HepG2 (cell line): ENCODE measurements at regions not wholly inside any gene's neighbourhood (a gene's known extent, or its start where the extent isn't known, plus 50 kb on each side); places are given as distances from the start of the nearest gene placed in this dataset.

Experiments used
- ATAC-seq: fragments of 200-7000 bp; cut with Tn5 transposase; 3 replicates; pipeline ENCODE4 v1.9.1; 2020; ENCODE audit warnings: mild to moderate bottlenecking, moderate library complexity
- BruUV-seq: library from RNA; stranded (reverse); fragments of 400-500 nt; replicated peaks from 2 replicates; lab custom pipeline; 2021; lab: Mats Ljungman, UMichigan
- CTCF ChIA-PET: fragments of 300-600 bp; formaldehyde crosslinking; extraction: SDS; loops from one replicate; lab custom pipeline; 2021; ENCODE audit warnings: low total read pairs, inconsistent platforms, low intra/inter-chr PET ratio; lab: Yijun Ruan, JAX
- POLR2A ChIA-PET: fragments of 350-600 bp; sonication (Branson Sonifier 250); formaldehyde crosslinking; loops from one replicate; lab custom pipeline; 2020; ENCODE audit warnings: antibody characterized with exemption, inconsistent platforms; lab: Yijun Ruan, JAX
- DNase-seq: peaks from one replicate; pipeline ENCODE4 v3.0.0-alpha.2; 2015; ENCODE audit warnings: low spot score
- FAIRE-seq: peaks from 3 replicates; lab custom pipeline; 2011; peaks lifted over from hg19 to GRCh38; lab: Jason Lieb, UNC
- H2AFZ ChIP-seq: one replicate; pipeline ENCODE4 v1.6.1; 2011; ENCODE audit warnings: low read length, inconsistent platforms
- H3K27ac ChIP-seq: fragments of 300-600 bp; 3 replicates; pipeline ENCODE4 v1.8.0; 2011; ENCODE audit warnings: mixed run types, mild to moderate bottlenecking, mixed read lengths, low read length, inconsistent platforms; ENCODE audit not compliant: insufficient read depth; ENCODE audit errors: extremely low read length
- H3K27me3 ChIP-seq, 2 experiments: fragments of 200-600 bp in 1 of 2; 2 replicates in 1 of 2; 3 replicates in 1 of 2; pipeline versions ENCODE4 v1.6.0 to v1.8.0; 2011; ENCODE audit warnings: low read length in 2 of 2, mild to moderate bottlenecking in 2 of 2, moderate library complexity in 2 of 2, inconsistent platforms in 1 of 2; ENCODE audit not compliant: insufficient read depth in 2 of 2, control insufficient read depth in 1 of 2
- H3K36me3 ChIP-seq, 2 experiments: fragments of 200-600 bp in 1 of 2; replicated peaks in 1 of 2; 2 replicates in 1 of 2; 3 replicates in 1 of 2; pipeline versions ENCODE4 v1.5.1 to v1.8.0; 2011; ENCODE audit warnings: low read length in 2 of 2, inconsistent platforms in 1 of 2; ENCODE audit not compliant: insufficient read depth in 2 of 2, control insufficient read depth in 1 of 2
- H3K4me1 ChIP-seq: 2 replicates; pipeline ENCODE4 v1.5.1; 2012; ENCODE audit warnings: low read length, inconsistent platforms; ENCODE audit not compliant: insufficient read depth
- H3K4me2 ChIP-seq: 2 replicates; pipeline ENCODE4 v1.6.0; 2011; ENCODE audit warnings: low read depth, low read length, inconsistent platforms
- H3K4me3 ChIP-seq, 3 experiments: fragments of 200-600 bp in 1 of 3; sonication (generic), shearing (Covaris generic) in 1 of 3; replicated peaks in 1 of 3; 2 replicates each; pipeline ENCODE4 v1.5.1; 2011 to 2016; ENCODE audit warnings: low read length in 3 of 3, inconsistent platforms in 2 of 3, low read depth in 2 of 3, mild to moderate bottlenecking in 2 of 3, control low read depth in 1 of 3, mixed read lengths in 1 of 3; ENCODE audit not compliant: insufficient read depth in 1 of 3
- H3K79me2 ChIP-seq: one replicate; pipeline ENCODE4 v1.6.1; 2011; ENCODE audit warnings: low read length, inconsistent platforms; ENCODE audit not compliant: insufficient read depth
- H3K9ac ChIP-seq: 2 replicates; pipeline ENCODE4 v1.6.0; 2011; ENCODE audit warnings: mild to moderate bottlenecking, low read depth, low read length, inconsistent platforms; ENCODE audit not compliant: insufficient read depth
- H3K9me3 ChIP-seq: 2 replicates; pipeline ENCODE4 v1.5.1; 2012; ENCODE audit warnings: mild to moderate bottlenecking, low read length
- H4K20me1 ChIP-seq: 2 replicates; pipeline ENCODE4 v1.6.0; 2011; ENCODE audit warnings: inconsistent platforms, mild to moderate bottlenecking, low read length, moderate library complexity; ENCODE audit not compliant: insufficient read depth
- CCAR2 ChIP-seq: fragments of 200-400 bp; formaldehyde crosslinking; optimal IDR thresholded peaks from 2 replicates; pipeline ENCODE3; 2018; ENCODE audit warnings: low read depth, mild to moderate bottlenecking, low read length, moderate library complexity
- CREB3 ChIP-seq: sonication (generic); formaldehyde crosslinking; IDR thresholded peaks from 2 replicates; pipeline ENCODE4 v1.5.0; 2020; ENCODE audit warnings: missing genetic modification reagents
- DZIP1 ChIP-seq: sonication (generic); formaldehyde crosslinking; IDR thresholded peaks from 2 replicates; pipeline ENCODE4 v1.5.0; 2020; ENCODE audit warnings: mild to moderate bottlenecking, missing genetic modification reagents
- ISL2 ChIP-seq: sonication (generic); formaldehyde crosslinking; IDR thresholded peaks from 2 replicates; pipeline ENCODE4 v1.5.0; 2020; ENCODE audit warnings: missing genetic modification reagents
- NR2F2 ChIP-seq: IDR thresholded peaks from 2 replicates; pipeline ENCODE4 v1.6.1; 2012; ENCODE audit warnings: low read depth, inconsistent platforms, borderline replicate concordance
- TP53 ChIP-seq: sonication (generic); formaldehyde crosslinking; conservative IDR thresholded peaks from 2 replicates; pipeline ENCODE4 v1.4.0; 2020; ENCODE audit warnings: missing genetic modification reagents
- ZNF253 ChIP-seq: sonication (generic); formaldehyde crosslinking; IDR thresholded peaks from 2 replicates; pipeline ENCODE4 v1.8.0; 2022; ENCODE audit warnings: mild to moderate bottlenecking, missing genetic modification reagents, borderline replicate concordance
- ZNF260 ChIP-seq: sonication (generic); formaldehyde crosslinking; IDR thresholded peaks from 2 replicates; pipeline ENCODE4 v1.4.0; 2020; ENCODE audit warnings: missing genetic modification reagents, low read depth, mild to moderate bottlenecking, borderline replicate concordance
- ZNF350 ChIP-seq: sonication (generic); formaldehyde crosslinking; IDR thresholded peaks from 2 replicates; pipeline ENCODE4 v1.4.0; 2020; ENCODE audit warnings: mild to moderate bottlenecking, low read depth, missing genetic modification reagents, borderline replicate concordance
- ZNF367 ChIP-seq: sonication (generic); formaldehyde crosslinking; IDR thresholded peaks from 2 replicates; pipeline ENCODE4 v1.4.0; 2020; ENCODE audit warnings: missing genetic modification reagents, borderline replicate concordance
- ZNF672 ChIP-seq: sonication (generic); formaldehyde crosslinking; IDR thresholded peaks from 2 replicates; pipeline ENCODE4 v1.8.1; 2022; ENCODE audit warnings: missing genetic modification reagents
- WGBS: methylation state at CpG from one replicate; pipeline ENCODE4 v1.1.6; 2017; ENCODE audit warnings: low lambda C conversion rate; 5-methylcytosine and 5-hydroxymethylcytosine counted together
- in situ Hi-C: cut with HindIII; loops from 2 replicates; pipeline ENCODE4 v1.10.0; 2017; ENCODE audit warnings: low pct_unique_long_range_greater_than_20kb; ENCODE audit not compliant: extremely low pct_ligation_motif_present
- intact Hi-C: fragments of 100-400 bp; cut with micrococcal nuclease; formaldehyde crosslinking; loops from one replicate; pipeline ENCODE4 v1.10.0; 2022; ENCODE audit not compliant: unreplicated experiment

GRCh38 chr13:50114961-50115360 lies 99.7 kb downstream of the KCNRG start:
- Histone ChIP-seq H3K9ac (no peak overlapping the region), H3K4me1 (peaks cover 13% of the 10 kb centered on the region), H4K20me1 (no peaks in the 10 kb centered on the region), H3K4me2 (no peak overlapping the region), H2AFZ (no peak overlapping the region), H3K4me3 (no peak overlapping the region), H3K9me3 (no peaks in the 10 kb centered on the region), H3K27me3 (no peaks in the 10 kb centered on the region), H3K79me2 (peaks cover 27% of the 10 kb centered on the region), H3K27ac (no peak overlapping the region), H3K36me3 (no peaks in the 10 kb centered on the region)
- ChIA-PET POLR2A (interaction anchor here (0.8 to 2.6 kb wide), 2 partner anchors 9 to 33 kb away, joined by 3 to 10 read pairs; no protein-coding TSS in a partner anchor), CTCF (no interaction called here)
- ATAC-seq = no peak
- no peak for DNase-seq
- no peak for TF ChIP-seq ZNF260 (CRISPR knock-in tag)
- TF ChIP-seq ZNF350 (CRISPR knock-in tag) = no peak
- TF ChIP-seq NR2F2 = no peak
- TF ChIP-seq ZNF672 = no peak
- no peak for TF ChIP-seq ISL2
- in situ Hi-C loops (no loop called here), intact Hi-C loops (no loop called here)
- 89% methylated on average over 2 of the region's 2 CpGs for WGBS
- FAIRE-seq = no peak
- BruUV-seq = no TSS peak

- Histone ChIP-seq H3K4me3 (no peak overlapping the region), H4K20me1 (no peaks in the 10 kb centered on the region), H3K4me1 (peaks cover 15% of the 10 kb centered on the region), H2AFZ (no peak overlapping the region), H3K9ac (no peak overlapping the region), H3K9me3 (no peaks in the 10 kb centered on the region), H3K27ac (no peak overlapping the region), H3K27me3 (no peaks in the 10 kb centered on the region), H3K4me2 (no peak overlapping the region), H3K36me3 (no peaks in the 10 kb centered on the region), H3K79me2 (peaks cover 33% of the 10 kb centered on the region)
- ChIA-PET CTCF (no interaction called here), POLR2A (interaction anchor here (2.6 kb wide), 1 partner anchor 8 kb away, joined by 10 read pairs; no protein-coding TSS in a partner anchor)
- BruUV-seq = no TSS peak
- in situ Hi-C loops = no loop called here
- no peak for FAIRE-seq
- intact Hi-C loops = no loop called here
- WGBS = 94% methylated on average over 3 of the region's 3 CpGs
- no peak for TF ChIP-seq ZNF253 (CRISPR knock-in tag)
- TF ChIP-seq TP53 = no peak
- TF ChIP-seq CREB3 (CRISPR knock-in tag) = no peak
- TF ChIP-seq DZIP1 = no peak
- TF ChIP-seq CCAR2 = no peak
- no peak for TF ChIP-seq ZNF367
- no peak for DNase-seq
- ATAC-seq = no peak
Measured at GRCh38 chr13:50115695-50116094, 100.5 kb downstream of the KCNRG start.
